Hepatocyte (in vitro differentiated cells): ENCODE measurements at regions not wholly inside any gene's neighbourhood (a gene's known extent, or its start where the extent isn't known, plus 50 kb on each side); places are given as distances from the start of the nearest gene placed in this dataset.

Experiments used
- DNase-seq: peaks from one replicate; pipeline ENCODE4 v3.0.0-alpha.2; 2016; ENCODE audit warnings: low spot score
- H2AFZ ChIP-seq: fragments of 200-600 bp; sonication (generic); 2 replicates; pipeline ENCODE4 v1.6.0; 2016; ENCODE audit warnings: antibody characterized with exemption, mild to moderate bottlenecking
- H3K27ac ChIP-seq: fragments of 200-600 bp; sonication (generic); 2 replicates; pipeline ENCODE4 v1.5.1; 2016; ENCODE audit warnings: mild to moderate bottlenecking
- H3K27me3 ChIP-seq: fragments of 200-600 bp; sonication (generic); 2 replicates; pipeline ENCODE4 v1.6.1; 2016
- H3K36me3 ChIP-seq: fragments of 200-600 bp; sonication (generic); replicated peaks from 2 replicates; pipeline ENCODE4 v1.5.1; 2016; ENCODE audit warnings: low read depth; ENCODE audit not compliant: insufficient read depth
- H3K4me1 ChIP-seq: fragments of 200-600 bp; sonication (generic); 2 replicates; pipeline ENCODE4 v1.5.1; 2016; ENCODE audit warnings: mild to moderate bottlenecking, moderate library complexity; ENCODE audit not compliant: insufficient read depth
- H3K4me2 ChIP-seq: fragments of 200-600 bp; sonication (generic); 2 replicates; pipeline ENCODE4 v1.6.0; 2016
- H3K4me3 ChIP-seq: fragments of 200-600 bp; sonication (generic); 2 replicates; pipeline ENCODE4 v1.5.1; 2016; ENCODE audit warnings: mild to moderate bottlenecking
- H3K79me2 ChIP-seq: fragments of 200-600 bp; sonication (generic); 2 replicates; pipeline ENCODE4 v1.6.0; 2017; ENCODE audit warnings: mild to moderate bottlenecking
- H3K9me2 ChIP-seq: fragments of 200-600 bp; sonication (generic); replicated peaks from 2 replicates; pipeline ENCODE4 v1.6.0; 2017; ENCODE audit warnings: mild to moderate bottlenecking; ENCODE audit not compliant: insufficient read depth
- H3K9me3 ChIP-seq: fragments of 200-600 bp; sonication (generic); 2 replicates; pipeline ENCODE4 v1.5.1; 2016; ENCODE audit warnings: low read depth, mild to moderate bottlenecking
- H4K20me1 ChIP-seq: fragments of 200-600 bp; sonication (generic); 2 replicates; pipeline ENCODE4 v1.6.0; 2016; ENCODE audit warnings: mild to moderate bottlenecking; ENCODE audit not compliant: insufficient read depth, poor library complexity, severe bottlenecking
- EZH2 ChIP-seq: fragments of 200-600 bp; sonication (generic); IDR thresholded peaks from 2 replicates; pipeline ENCODE4 v1.6.1; 2016; ENCODE audit warnings: antibody characterized with exemption, mild to moderate bottlenecking, borderline replicate concordance
- EZH2phosphoT487 ChIP-seq: fragments of 200-600 bp; sonication (generic); IDR thresholded peaks from one replicate; pipeline ENCODE4 v1.6.1; 2018; ENCODE audit warnings: antibody characterized with exemption, mild to moderate bottlenecking, low read depth, moderate library complexity; ENCODE audit not compliant: unreplicated experiment, severe bottlenecking
- WGBS: methylation state at CpG from one replicate; pipeline ENCODE4 v1.1.6; 2016; ENCODE audit warnings: low lambda C conversion rate; ENCODE audit errors: missing lambda C conversion rate; 5-methylcytosine and 5-hydroxymethylcytosine counted together
- TF ChIP-seq, protein P1 (sequence below): fragments of 200-600 bp; sonication (generic); IDR thresholded peaks from 2 replicates; pipeline ENCODE4 v1.5.1; 2016; ENCODE audit warnings: antibody characterized with exemption, mild to moderate bottlenecking; ENCODE audit not compliant: poor library complexity

GRCh38 chr5:96149546-96149945 lies 187.9 kb upstream of the ELL2 start:
- H3K79me2 ChIP-seq: no peaks in the 10 kb centered on the region
- H3K36me3 ChIP-seq: no peaks in the 10 kb centered on the region
- H3K4me2 ChIP-seq: no peak overlapping the region
- no peaks in the 10 kb centered on the region for H4K20me1 ChIP-seq
- H3K4me3 ChIP-seq: no peak overlapping the region
- TF ChIP-seq EZH2: no peak
- TF ChIP-seq, protein P1, sequence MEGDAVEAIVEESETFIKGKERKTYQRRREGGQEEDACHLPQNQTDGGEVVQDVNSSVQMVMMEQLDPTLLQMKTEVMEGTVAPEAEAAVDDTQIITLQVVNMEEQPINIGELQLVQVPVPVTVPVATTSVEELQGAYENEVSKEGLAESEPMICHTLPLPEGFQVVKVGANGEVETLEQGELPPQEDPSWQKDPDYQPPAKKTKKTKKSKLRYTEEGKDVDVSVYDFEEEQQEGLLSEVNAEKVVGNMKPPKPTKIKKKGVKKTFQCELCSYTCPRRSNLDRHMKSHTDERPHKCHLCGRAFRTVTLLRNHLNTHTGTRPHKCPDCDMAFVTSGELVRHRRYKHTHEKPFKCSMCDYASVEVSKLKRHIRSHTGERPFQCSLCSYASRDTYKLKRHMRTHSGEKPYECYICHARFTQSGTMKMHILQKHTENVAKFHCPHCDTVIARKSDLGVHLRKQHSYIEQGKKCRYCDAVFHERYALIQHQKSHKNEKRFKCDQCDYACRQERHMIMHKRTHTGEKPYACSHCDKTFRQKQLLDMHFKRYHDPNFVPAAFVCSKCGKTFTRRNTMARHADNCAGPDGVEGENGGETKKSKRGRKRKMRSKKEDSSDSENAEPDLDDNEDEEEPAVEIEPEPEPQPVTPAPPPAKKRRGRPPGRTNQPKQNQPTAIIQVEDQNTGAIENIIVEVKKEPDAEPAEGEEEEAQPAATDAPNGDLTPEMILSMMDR: no peak
- TF ChIP-seq EZH2phosphoT487: no peak
- no peak overlapping the region for H3K27ac ChIP-seq
- no peak overlapping the region for H2AFZ ChIP-seq
- peaks cover 2% of the 10 kb centered on the region for H3K4me1 ChIP-seq
- WGBS: 67% methylated on average over 1 of the region's 1 CpG
- H3K9me3 ChIP-seq: no peaks in the 10 kb centered on the region
- DNase-seq: no peak
- H3K27me3 ChIP-seq: no peaks in the 10 kb centered on the region
- H3K9me2 ChIP-seq: no peaks in the 10 kb centered on the region

- Histone ChIP-seq H3K4me1 (peaks cover 5% of the 10 kb centered on the region), H3K4me2 (no peak overlapping the region), H3K27me3 (no peaks in the 10 kb centered on the region), H3K36me3 (no peaks in the 10 kb centered on the region), H3K4me3 (no peak overlapping the region), H4K20me1 (no peaks in the 10 kb centered on the region), H3K27ac (no peak overlapping the region), H3K9me2 (no peaks in the 10 kb centered on the region), H3K79me2 (no peaks in the 10 kb centered on the region), H3K9me3 (no peaks in the 10 kb centered on the region), H2AFZ (no peak overlapping the region)
- 90% methylated on average over 2 of the region's 2 CpGs for WGBS
- DNase-seq: no peak
- TF ChIP-seq EZH2phosphoT487 (no peak), EZH2 (no peak)
- TF ChIP-seq, protein P1: no peak
Observed at GRCh38 chr5:96149021-96149420, 187.4 kb upstream of the ELL2 start.

DNA sequence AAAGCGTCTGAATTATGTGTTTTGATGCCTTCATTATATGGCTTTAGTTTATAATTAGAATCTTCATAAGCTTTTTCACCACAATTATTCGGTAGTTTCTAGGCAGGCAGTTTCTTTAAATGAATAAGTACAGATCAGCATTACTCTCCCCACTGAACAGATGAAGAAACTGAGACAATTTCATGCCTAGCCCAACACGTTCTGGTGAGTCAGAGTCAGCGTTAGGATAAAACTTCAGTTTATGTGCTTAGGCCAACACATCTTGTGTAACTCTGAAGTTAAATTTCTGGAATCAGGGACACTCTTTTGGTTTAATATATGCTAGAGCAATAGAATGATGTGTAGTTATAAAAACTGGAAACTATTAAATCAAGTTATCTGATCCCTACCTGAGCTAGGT lies 186.7 kb upstream of the ELL2 start:
- H3K9me3 ChIP-seq: no peaks in the 10 kb centered on the region

More for the DNA sequence above, 186.7 kb upstream of the ELL2 start:
- no peak overlapping the region for H3K27ac ChIP-seq
- peaks cover 11% of the 10 kb centered on the region for H3K4me1 ChIP-seq
- H3K4me2 ChIP-seq: no peak overlapping the region
- no peaks in the 10 kb centered on the region for H3K27me3 ChIP-seq
- H3K79me2 ChIP-seq: no peaks in the 10 kb centered on the region
- H3K4me3 ChIP-seq: no peak overlapping the region
- H3K36me3 ChIP-seq: no peaks in the 10 kb centered on the region
- WGBS: 97% methylated on average over 4 of the region's 4 CpGs
- no peak overlapping the region for H2AFZ ChIP-seq
- no peaks in the 10 kb centered on the region for H4K20me1 ChIP-seq
- no peak for TF ChIP-seq EZH2phosphoT487
- TF ChIP-seq, protein P1: no peak
- TF ChIP-seq EZH2: no peak
- no peaks in the 10 kb centered on the region for H3K9me2 ChIP-seq
- no peak for DNase-seq
